KOPT-K1 (cell line): ENCODE measurements at regions not wholly inside any gene's neighbourhood (a gene's known extent, or its start where the extent isn't known, plus 50 kb on each side); places are given as distances from the start of the nearest gene placed in this dataset.

Source experiments
- H3K27ac ChIP-seq: fragments of 200-600 bp; sonication (generic); 2 replicates; pipeline ENCODE4 v1.5.1; 2016; ENCODE audit warnings: antibody characterized with exemption, mild to moderate bottlenecking, low read depth, low read length; ENCODE audit not compliant: poor library complexity, severe bottlenecking
- H3K36me3 ChIP-seq: fragments of 200-600 bp; sonication (generic); 2 replicates; pipeline ENCODE4 v1.5.1; 2017; ENCODE audit warnings: antibody characterized with exemption, mild to moderate bottlenecking, low read length, moderate library complexity; ENCODE audit not compliant: insufficient read depth
- H3K9me3 ChIP-seq: fragments of 200-600 bp; sonication (generic); 2 replicates; pipeline ENCODE4 v1.5.1; 2017; ENCODE audit warnings: antibody characterized with exemption, low read length, mild to moderate bottlenecking; ENCODE audit not compliant: insufficient read depth, poor library complexity, severe bottlenecking

DNA sequence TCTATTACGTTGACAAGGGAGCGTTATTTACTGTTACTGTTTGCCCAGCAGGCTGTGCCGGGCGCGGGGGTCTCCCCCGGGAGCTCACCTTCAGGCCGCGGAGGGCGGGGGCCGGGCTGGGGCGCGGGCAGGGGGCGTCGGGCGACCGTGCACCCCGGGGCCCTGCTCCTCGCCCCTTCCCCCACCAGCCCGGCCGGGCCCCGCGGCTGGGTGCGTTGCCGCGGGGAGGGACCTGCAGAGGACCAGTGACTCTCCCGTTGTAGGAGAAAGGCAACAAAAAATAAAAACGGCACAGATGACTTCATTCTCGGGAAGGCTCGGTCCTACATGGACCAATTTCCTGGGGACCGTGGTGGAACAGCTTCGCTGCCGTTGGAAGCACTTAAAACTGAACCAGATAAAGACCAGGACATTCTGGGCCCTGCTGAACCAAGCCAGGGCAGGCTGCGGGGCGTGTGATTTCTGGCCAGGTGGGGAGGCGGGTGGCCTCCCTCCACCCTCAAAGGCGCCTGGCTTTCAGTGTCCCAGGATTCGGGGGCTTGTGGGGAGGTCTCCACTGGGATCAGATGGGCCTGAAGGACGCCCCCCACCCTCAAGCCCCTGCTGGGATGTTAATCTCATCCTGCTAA is 57.4 kb downstream of the IGLL1 start:
- Histone ChIP-seq H3K27ac (peak overlapping the region; percentile 98), H3K36me3 (no peaks in the 10 kb centered on the region), H3K9me3 (no peaks in the 10 kb centered on the region)

DNA sequence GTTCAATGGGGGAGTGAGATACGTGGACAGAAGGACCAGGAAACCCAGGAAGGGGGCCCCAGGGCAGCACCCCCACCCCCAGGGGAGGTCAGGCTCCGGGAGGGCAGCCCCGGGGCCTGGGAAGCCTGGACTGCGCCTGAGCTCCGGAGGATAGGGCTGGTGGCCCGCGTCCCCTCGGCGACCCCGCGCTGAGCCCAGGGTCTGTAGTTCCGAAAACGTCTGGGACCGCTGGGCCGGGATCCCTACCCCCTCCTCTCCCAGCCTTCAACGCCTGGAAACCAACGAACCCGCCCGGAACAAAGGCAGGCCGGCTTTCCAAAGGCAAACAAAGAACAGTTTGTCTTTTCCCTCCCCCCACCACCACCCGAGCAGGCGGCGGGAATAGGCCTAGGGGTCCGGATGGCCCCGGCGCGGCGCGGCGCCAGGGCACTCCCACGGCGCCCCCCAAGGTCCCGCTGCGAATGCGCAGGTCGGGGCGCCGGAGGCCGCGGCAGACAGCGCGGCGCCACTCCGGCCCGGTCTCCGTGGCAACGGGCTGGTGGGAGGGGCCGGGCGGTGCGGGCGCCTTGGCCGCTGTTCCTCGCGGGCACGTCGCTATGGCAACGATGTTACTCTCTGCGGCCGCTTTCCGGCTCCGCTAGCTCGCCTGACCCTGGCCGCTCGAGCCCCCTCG is 58.5 kb downstream of the IGLL1 start:
- H3K36me3 ChIP-seq = no peaks in the 10 kb centered on the region
- peak overlapping the region; percentile 98 for H3K27ac ChIP-seq
- no peaks in the 10 kb centered on the region for H3K9me3 ChIP-seq

DNA sequence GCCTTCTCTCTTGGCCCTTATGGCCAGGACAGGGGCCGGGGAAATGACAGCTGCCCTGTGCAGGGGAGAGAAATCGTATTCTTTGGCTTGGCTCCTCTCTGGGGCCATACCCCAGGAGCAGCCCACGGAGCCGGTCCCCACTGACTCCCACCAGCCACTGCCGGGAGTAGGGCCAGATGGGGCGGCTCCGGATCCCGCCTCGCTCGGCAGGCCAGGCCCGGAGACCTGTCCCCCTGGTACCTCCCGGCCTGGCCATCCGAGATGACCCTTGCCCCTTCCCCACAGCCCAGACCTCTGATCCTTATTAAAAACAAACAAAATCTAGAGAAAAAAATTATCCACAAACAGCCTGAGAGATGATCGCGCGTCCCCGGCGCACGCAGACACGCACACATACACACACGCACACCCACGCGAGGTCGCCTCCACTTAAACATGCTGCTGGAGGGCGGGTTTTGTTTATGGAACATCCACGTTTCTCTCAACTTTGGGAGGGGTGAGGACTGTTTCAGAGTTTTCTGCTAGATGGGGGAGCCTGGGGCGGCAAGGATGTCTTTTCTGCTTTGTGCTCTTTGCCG is 59.1 kb downstream of the IGLL1 start:
- Histone ChIP-seq H3K27ac (peak overlapping the region; percentile 98), H3K9me3 (no peaks in the 10 kb centered on the region), H3K36me3 (no peaks in the 10 kb centered on the region)

DNA sequence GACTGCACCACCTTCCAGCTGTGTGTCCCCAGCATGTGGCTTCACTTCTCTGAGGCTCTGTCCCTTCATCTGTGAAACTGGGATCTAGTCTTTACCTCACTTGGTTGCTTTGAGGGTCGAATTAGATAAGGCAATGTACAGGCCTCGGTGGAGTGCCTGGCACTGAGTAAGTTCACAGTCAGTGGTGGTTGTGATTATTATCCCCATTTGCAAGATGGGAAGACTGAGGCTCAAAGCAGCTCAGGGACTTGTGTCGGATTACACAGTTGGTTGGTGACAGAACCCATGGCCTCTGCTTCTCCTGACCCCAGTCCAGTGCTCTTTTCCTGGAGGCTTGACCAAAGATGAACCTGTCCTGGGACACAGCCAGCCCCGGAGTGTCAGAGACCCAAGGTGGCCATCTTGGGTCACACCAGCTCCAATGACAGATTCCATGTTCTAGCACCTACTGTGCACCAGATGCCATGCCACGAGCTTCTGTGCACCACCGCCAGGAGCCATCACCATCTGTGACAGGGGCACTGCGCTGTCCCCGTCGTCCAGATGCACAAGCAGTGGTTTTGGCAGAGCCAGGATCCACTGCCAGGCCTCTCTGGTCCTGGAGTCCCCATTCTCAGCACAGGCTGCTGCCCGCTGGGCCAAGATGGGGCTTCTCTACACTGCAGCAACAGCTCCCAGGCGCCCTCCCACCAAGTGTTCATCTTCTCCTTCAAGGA is 60.5 kb downstream of the IGLL1 start:
- Histone ChIP-seq H3K9me3 (no peaks in the 10 kb centered on the region), H3K27ac (peak overlapping the region; percentile 98), H3K36me3 (no peaks in the 10 kb centered on the region)

DNA sequence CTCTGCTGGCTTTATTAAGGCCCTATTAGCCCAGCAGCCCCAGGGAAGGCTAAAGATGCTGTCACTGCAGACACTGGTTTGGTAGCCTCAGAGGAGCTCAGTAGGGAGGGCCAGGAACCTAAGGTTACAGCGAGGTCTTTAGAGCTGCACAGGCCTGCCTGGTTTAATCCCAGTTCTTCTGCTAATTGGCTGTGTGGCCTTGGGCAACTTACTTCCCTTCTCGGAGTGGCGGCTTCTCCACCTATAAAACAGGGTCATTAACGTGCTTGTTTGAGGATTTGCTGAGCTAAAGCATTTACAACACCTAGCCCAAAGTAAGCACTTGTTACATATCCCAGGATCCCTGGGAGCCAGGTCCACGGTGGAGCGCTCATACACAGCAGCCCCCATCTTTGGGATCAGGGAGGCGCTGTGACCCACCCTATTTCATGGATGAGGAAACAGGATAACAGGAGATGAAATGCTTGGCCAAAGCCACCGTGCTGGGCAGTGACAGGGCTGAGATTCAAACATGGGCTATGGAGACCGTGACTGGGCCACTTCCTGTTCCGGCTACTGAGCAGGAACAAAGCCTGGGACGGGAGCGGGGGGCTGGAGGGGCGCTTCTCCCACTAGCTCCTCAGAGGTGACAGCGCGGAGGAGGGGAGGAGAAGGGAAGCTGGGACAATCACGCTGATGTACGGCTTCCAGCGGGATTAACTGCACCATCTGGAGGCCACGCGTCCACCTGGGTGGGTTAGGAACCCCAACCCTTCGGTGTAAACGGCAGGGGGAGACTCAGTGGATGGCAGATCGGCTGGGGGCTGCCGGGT is 61.5 kb downstream of the IGLL1 start:
- Histone ChIP-seq H3K27ac (peak overlapping the region; percentile 98), H3K36me3 (no peaks in the 10 kb centered on the region)

DNA sequence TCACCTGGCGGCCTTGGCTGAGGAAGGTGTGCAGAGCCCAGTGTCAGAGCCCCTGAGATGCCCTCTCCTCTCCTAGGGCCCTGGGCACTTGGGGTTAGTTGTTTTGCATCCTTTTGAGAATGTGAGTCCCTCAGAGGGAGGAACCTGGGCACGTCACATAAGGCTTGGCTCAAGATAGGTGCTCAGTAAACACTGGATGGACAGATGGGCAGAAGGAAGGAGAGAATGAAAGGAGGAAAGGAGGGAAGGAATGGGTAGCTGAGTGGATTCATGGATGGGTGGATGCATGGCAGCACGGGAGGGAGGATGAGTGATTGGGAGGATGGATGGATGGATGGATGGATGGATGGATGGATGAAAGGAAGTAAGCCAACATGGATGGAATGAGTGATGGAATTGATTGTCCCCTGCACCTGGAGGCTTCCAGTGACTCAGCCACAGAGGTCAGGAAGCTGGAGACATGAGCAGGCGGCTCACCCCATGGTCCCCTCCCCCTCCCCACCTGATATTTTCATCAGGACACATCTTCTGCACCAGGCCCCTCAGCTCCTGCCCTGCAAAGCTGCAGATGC is 62.2 kb downstream of the IGLL1 start:
- peak overlapping the region; percentile 98 for H3K27ac ChIP-seq
- H3K36me3 ChIP-seq = no peaks in the 10 kb centered on the region
- no peaks in the 10 kb centered on the region for H3K9me3 ChIP-seq

More for the DNA sequence above, 61.5 kb downstream of the IGLL1 start:
- no peaks in the 10 kb centered on the region for H3K9me3 ChIP-seq

DNA sequence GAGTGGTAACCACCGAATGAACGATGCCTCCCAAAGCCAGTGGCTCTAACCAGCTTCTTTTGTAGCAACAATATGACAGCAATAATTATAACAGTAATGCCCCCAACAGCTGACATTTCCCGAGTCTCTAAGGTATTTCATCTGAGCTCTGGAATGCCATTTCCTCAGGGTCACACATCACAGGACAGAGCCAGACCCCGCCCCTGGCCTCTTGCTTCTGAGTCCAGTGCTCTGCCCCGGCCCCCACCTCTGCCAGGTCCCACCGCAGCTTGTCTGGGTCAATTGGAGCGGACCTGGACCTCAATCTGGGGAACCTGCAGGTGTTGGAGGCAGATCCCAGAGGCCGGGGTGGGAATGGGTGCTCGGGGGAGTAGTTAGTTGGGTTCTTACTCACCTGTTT is 63.8 kb downstream of the IGLL1 start:
- Histone ChIP-seq H3K36me3 (no peaks in the 10 kb centered on the region), H3K9me3 (no peaks in the 10 kb centered on the region), H3K27ac (no peak overlapping the region)

DNA sequence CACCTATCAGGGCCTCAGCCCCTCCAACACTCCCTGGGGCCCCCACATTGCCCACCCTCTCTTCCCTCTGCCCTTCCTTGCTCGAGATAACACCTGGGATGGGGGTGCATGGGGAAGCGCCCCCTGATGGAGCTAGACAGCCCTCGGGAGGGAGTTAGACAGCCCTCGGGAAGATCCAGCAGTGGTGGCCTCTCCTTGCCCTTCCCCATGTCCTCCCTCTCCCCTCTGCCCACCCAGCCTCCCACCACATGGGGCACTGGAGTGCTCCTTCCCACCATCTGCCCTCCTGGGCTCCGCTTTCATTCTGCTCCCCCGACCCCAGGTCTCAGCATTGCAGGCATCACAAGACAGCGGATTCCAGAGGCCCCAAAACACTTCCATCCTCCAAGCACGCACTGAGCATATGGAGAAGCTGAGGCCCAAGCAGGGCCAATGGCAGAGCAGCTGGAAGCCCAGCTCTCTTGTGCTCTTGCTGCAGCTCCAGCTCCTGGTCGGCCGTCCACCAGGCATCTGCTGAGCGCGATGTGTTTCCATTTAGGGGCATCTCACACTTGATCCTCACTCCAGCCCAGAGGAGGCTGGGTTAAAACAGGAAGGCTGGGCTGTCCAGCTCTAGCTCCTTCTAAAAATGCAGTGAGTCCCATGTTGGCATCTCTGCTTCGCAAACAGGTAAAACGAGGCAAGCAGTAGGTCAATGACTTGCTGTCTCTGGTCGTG is 65.6 kb downstream of the IGLL1 start:
- no peak overlapping the region for H3K27ac ChIP-seq
- H3K9me3 ChIP-seq = no peaks in the 10 kb centered on the region

DNA sequence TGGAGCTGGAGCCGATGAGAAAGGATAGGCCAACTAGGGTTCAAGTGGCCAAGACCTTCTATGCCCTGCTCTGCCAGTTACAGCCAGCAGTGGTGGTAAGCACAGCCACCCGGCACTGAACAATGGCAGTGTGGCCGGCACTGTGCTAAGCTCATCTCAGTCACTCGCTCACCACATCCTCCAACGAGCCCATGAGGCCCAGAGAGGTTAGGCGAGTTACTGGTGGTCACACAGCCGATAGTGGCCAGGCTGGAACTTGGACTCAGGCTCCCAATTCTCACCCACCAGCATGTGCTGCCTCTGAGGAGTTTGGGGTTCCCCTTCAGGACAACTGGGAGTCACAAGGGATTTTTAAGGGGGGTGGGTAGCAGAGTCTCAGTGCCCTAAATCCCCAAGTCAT is 66.4 kb downstream of the IGLL1 start:
- Histone ChIP-seq H3K36me3 (no peaks in the 10 kb centered on the region), H3K9me3 (no peaks in the 10 kb centered on the region), H3K27ac (no peak overlapping the region)

More for the DNA sequence above, 65.6 kb downstream of the IGLL1 start:
- H3K36me3 ChIP-seq = no peaks in the 10 kb centered on the region

DNA sequence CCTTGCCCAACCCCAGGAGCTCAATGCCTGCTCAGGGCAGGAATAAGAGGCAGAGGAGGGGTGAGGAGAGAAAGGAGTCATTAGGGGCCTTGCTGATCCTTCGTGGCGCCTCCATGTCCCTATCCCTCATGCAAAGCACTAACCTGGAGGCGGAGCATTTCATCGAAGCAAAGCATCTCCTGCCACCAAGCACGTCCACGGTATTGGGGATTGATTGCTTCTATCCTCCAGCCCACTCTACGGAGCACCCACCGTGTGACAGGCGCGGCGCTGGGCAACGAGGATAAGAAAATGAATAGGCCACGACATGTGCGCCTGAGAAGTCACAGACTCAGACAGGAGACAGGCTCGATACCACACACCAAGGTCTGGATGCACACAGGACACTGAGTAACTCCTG is 67.0 kb downstream of the IGLL1 start:
- H3K9me3 ChIP-seq = no peaks in the 10 kb centered on the region
- H3K27ac ChIP-seq = no peak overlapping the region
- no peaks in the 10 kb centered on the region for H3K36me3 ChIP-seq

DNA sequence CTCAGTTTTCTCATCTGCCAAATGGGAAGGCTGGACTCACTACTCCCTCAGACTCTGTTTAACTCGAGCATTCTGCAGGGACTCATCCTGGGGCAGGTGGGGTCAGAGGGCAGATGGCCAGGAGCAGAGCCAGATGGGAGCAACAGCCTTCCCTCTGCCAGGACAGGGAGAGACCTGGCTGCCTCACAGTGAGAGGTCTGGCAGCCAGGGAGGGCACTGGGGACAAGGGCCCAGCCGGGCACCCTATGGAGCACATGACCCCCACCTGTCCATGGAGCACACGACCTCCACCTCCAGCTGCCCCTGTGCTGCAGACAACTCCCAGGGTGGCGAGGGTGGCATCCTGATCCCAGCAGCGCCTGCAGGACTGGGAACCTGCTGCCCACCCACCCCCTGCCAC is 67.4 kb downstream of the IGLL1 start:
- Histone ChIP-seq H3K36me3 (no peaks in the 10 kb centered on the region), H3K9me3 (no peaks in the 10 kb centered on the region), H3K27ac (no peak overlapping the region)

DNA sequence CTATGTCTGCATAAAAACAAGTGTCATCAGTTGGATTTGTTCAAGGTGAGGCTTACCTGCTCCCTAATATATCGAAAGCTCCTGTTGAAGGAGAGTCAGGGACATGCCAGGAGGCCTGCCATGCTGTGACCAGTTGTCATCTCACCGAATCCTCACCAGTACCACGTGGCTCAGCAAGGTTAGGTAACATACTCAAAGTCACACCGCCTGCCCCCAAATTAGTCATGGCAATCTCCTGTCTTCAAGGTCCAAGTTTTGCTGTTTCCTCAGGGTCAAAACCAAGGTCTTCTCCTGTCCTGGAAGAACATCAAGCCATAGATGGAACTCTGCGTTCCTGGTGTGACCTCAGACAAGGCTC is 67.8 kb downstream of the IGLL1 start:
- Histone ChIP-seq H3K9me3 (no peaks in the 10 kb centered on the region), H3K36me3 (no peaks in the 10 kb centered on the region), H3K27ac (no peak overlapping the region)

DNA sequence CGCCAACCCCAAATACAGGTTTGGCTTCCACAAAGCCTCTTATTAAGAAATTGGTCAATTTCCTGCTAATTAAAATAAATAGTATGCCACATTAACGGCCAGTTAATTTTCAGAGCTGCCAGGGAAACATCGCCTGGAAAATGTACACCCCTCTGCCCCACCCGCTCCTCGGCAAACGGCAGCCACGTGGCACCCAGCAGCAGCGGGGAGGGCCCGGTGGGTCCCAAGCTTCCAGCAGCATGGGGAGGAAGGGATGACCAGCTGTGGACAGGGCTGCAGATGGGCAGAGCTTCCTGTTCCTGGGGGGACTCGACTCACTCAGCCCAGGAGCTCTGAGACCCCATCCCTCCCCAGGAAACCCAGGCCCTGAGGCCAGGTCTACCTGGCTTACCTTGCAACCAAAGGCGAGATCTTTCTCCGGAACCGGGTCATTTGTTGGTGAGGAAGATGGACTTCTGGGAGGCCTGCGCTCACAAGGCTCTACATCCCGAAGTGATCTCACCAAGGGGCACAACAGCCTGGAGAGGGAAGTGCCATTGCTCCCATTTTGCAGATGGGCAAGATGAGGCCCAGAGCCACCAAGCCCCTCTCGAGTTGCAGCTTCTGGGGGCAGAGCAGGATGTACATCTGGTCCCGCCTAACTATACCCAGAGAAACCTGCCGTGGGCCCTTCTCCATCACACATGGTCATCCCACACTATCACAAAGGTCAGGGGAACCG is 68.3 kb downstream of the IGLL1 start:
- H3K36me3 ChIP-seq = no peaks in the 10 kb centered on the region
- no peak overlapping the region for H3K27ac ChIP-seq
- no peaks in the 10 kb centered on the region for H3K9me3 ChIP-seq
